ENCODE measurements at regions not wholly inside any gene's neighbourhood (a gene's known extent, or its start where the extent isn't known, plus 50 kb on each side); places are given as distances from the start of the nearest gene placed in this dataset.

GRCh38 chr16:87192452-87193073, 124.6 kb downstream of the C16orf95 start:
- TF ChIP-seq ZNF274 (IDR thresholded peaks at IDR 0.05; ENCODE audit: low read depth, low read length) (no peak), SUZ12 (IDR thresholded peaks at IDR 0.05; ENCODE audit: extremely low read depth, insufficient read depth, insufficient read length) (no peak)
